Chondrocyte (in vitro differentiated cells): ENCODE measurements at regions not wholly inside any gene's neighbourhood (a gene's known extent, or its start where the extent isn't known, plus 50 kb on each side); places are given as distances from the start of the nearest gene placed in this dataset.

Experiments used
- DNase-seq: peaks from one replicate; pipeline ENCODE4 v3.0.0; 2021; ENCODE audit warnings: mixed read lengths, low spot score
- H3K27ac Mint-ChIP-seq: one replicate; pipeline ENCODE4 v1.8.0; 2021; ENCODE audit warnings: mild to moderate bottlenecking, moderate library complexity, mixed read lengths; ENCODE audit not compliant: unreplicated experiment
- H3K27me3 Mint-ChIP-seq: 2 replicates; pipeline ENCODE4 v1.8.0; 2021; ENCODE audit warnings: low read depth, mixed read lengths
- H3K36me3 Mint-ChIP-seq: 2 replicates; pipeline ENCODE4 v1.8.0; 2021; ENCODE audit warnings: low read depth, mixed read lengths
- H3K4me1 Mint-ChIP-seq: 2 replicates; pipeline ENCODE4 v1.8.0; 2021; ENCODE audit warnings: low read depth, mild to moderate bottlenecking, mixed read lengths
- H3K4me3 Mint-ChIP-seq: one replicate; pipeline ENCODE4 v1.8.0; 2021; ENCODE audit warnings: mild to moderate bottlenecking, moderate library complexity, mixed read lengths; ENCODE audit not compliant: unreplicated experiment
- H3K9me3 Mint-ChIP-seq: 2 replicates; pipeline ENCODE4 v1.8.0; 2021; ENCODE audit warnings: low read depth, mixed read lengths
- CTCF ChIP-seq: fragments of 200-600 bp; sonication (generic); IDR thresholded peaks from 2 replicates; pipeline ENCODE4 v1.5.0; 2021; ENCODE audit warnings: antibody characterized with exemption, mild to moderate bottlenecking, moderate library complexity

GRCh38 chr5:110195288-110195687, 505.6 kb downstream of the MAN2A1 start:
- TF ChIP-seq CTCF: no peak
- H3K4me1 Mint-ChIP-seq: no peaks in the 10 kb centered on the region
- peaks cover 2% of the 10 kb centered on the region for H3K36me3 Mint-ChIP-seq
- no peaks in the 10 kb centered on the region for H3K27me3 Mint-ChIP-seq
- peaks cover 12% of the 10 kb centered on the region for H3K9me3 Mint-ChIP-seq
- H3K27ac Mint-ChIP-seq: no peak overlapping the region
- no peak for DNase-seq
- H3K4me3 Mint-ChIP-seq: no peak overlapping the region

GRCh38 chr5:110201791-110202190, 512.1 kb downstream of the MAN2A1 start:
- Mint-ChIP-seq H3K27me3 (no peaks in the 10 kb centered on the region), H3K9me3 (peaks cover 11% of the 10 kb centered on the region), H3K4me3 (no peak overlapping the region), H3K4me1 (peaks cover 31% of the 10 kb centered on the region), H3K36me3 (peaks cover 2% of the 10 kb centered on the region), H3K27ac (peak overlapping the region; percentile 10)
- DNase-seq: no peak
- no peak for TF ChIP-seq CTCF

- DNase-seq: no peak
- peaks cover 31% of the 10 kb centered on the region for H3K4me1 Mint-ChIP-seq
- peaks cover 17% of the 10 kb centered on the region for H3K9me3 Mint-ChIP-seq
- no peak overlapping the region for H3K4me3 Mint-ChIP-seq
- no peak for TF ChIP-seq CTCF
- H3K27me3 Mint-ChIP-seq: no peaks in the 10 kb centered on the region
- H3K27ac Mint-ChIP-seq: no peak overlapping the region
- H3K36me3 Mint-ChIP-seq: peaks cover 4% of the 10 kb centered on the region
These were observed 513.9 kb downstream of the MAN2A1 start for GRCh38 chr5:110203661-110204060.

- Mint-ChIP-seq H3K9me3 (peaks cover 47% of the 10 kb centered on the region), H3K36me3 (peaks cover 9% of the 10 kb centered on the region), H3K4me1 (no peaks in the 10 kb centered on the region), H3K4me3 (no peak overlapping the region), H3K27me3 (no peaks in the 10 kb centered on the region), H3K27ac (no peak overlapping the region)
- no peak for TF ChIP-seq CTCF
- DNase-seq: no peak
These were observed 517.1 kb downstream of the TMEM232 start for GRCh38 chr5:110209401-110209800.

- no peak for DNase-seq
- Mint-ChIP-seq H3K4me1 (no peaks in the 10 kb centered on the region), H3K36me3 (peaks cover 21% of the 10 kb centered on the region), H3K27me3 (no peaks in the 10 kb centered on the region), H3K27ac (no peak overlapping the region), H3K4me3 (no peak overlapping the region), H3K9me3 (peaks cover 77% of the 10 kb centered on the region)
- no peak for TF ChIP-seq CTCF
These were observed 507.5 kb downstream of the TMEM232 start for GRCh38 chr5:110218981-110219380.
